ENCODE measurements at regions not wholly inside any gene's neighbourhood (a gene's known extent, or its start where the extent isn't known, plus 50 kb on each side); places are given as distances from the start of the nearest gene placed in this dataset.

GRCh38 chr1:219771080-219771479 is 157.3 kb downstream of the SLC30A10 start:
- no peak for DNase-seq

GRCh38 chr1:219763321-219763720 is 150.4 kb upstream of the ZC3H11B start:
- no peak for DNase-seq

DNA sequence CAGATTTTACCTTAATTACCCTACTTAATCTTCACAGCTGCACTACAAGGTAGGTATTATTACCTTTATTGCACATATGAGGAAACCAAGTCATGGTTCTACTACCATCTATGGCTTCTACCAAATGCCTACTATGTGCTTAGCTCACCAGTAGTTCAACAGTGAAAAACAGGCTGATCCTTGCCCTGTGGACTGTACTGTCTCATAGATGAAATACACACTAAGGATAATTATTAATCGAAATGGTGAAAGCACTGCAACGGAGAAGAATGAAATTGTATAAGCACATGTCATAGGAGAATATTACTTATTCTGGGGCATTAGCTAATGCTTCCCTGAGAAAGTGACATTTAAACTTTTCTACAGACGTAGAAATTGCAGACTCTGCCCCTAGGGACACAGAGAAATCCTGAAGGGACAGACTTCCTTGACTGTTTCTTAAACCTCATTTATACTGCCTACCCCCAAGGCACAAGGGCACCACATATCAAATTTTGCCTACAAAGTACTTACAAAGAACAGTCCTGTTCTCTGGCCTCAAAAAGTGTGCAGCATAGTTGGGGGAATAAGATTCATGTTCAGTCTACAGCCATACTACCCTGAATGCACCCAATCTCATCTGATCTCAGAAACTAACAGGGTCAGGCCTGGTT is 148.4 kb upstream of the ZC3H11B start:
- DNase-seq = no peak

GRCh38 chr1:219759095-219759494 is 146.2 kb upstream of the ZC3H11B start:
- DNase-seq = no peak

DNA sequence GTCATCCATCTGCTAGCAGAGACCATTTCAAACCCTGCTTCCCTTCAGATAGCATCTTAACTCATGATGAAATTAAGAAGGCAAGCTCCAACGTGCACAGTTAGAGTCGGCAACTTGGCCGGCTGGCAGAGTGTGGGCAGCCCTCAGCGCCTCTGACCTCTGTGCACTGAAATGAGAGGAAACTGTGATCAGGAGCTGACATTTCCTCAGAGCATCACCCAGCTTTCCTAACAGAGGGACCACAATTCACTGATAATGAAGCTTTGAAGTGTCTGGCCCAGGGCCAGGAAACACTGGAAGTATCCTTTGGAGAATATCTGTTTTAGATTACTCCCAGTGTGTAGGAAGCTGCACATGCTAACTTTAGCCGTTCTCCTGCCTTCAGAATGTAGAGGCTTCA is 145.0 kb upstream of the ZC3H11B start:
- DNase-seq = no peak

DNA sequence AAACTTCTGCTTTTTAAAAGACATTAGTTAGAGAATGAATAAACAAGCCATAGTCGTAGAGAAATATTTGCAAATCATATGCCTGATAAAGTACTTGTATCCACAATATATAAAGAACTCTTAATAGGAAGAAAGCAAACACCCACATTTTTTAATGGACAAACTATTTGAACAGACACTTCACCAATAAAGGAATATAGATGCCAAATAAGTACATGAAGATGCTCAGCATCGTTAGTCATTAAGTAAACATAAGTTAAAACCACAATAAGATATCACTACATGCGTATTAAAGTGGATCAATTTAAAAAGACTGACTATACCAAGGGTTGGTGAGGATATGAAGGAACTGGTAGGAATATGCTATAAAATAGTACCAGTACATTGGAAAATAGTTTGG is 142.3 kb upstream of the ZC3H11B start:
- DNase-seq = no peak

GRCh38 chr1:219754767-219755166 is 141.9 kb upstream of the ZC3H11B start:
- no peak for DNase-seq

DNA sequence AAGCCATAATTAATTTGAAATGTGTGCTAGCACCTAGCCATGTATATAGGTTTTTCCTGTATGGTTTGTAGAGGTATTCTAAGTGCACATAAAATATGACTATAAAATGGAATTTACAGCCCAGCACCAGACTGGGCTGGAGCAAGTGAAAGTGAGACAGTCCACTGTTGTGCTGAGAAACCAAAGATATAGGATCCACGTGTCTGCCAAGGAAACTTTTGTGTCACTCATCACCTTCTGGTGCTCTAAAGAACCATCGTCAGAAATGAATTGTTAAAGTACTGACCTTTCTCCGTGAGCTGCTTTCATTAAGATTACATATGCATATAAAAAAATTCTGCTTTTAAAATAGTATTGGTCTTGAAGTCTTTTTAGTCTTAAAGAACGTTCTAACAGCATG is 141.0 kb upstream of the ZC3H11B start:
- no peak for DNase-seq

GRCh38 chr1:219752645-219753044 is 139.7 kb upstream of the ZC3H11B start:
- no peak for DNase-seq

DNA sequence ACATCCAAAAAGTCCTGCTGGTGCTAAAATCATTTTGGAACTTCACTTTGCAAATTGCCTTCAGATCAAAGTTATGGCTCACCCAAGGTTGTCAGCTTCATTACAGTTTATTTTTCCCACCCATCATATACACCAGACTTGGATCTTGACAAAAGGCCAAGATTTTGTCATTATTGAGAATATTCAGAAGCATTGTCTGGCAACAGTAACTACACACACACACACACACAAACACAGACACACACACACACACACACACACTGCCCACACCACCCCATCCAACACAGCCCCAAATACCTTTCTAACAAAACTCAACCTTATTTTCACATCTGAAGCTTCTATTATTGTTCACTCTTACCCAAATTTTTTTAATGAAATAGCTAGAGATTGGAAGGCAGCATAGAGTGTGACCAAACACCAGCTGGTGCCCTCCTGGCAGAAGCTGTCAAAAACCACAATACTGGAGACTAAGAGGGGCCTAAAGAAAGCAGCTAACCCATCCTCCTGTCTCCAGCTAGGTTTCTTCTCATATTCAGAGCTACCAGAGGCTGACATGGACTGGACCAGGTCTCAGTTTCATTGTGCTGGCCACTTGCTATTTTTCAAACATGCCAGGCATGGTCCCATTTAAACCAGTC is 139.1 kb upstream of the ZC3H11B start:
- no peak for DNase-seq

- DNase-seq = no peak
Measured at GRCh38 chr1:219749370-219749769, 136.5 kb upstream of the ZC3H11B start.

GRCh38 chr1:219746141-219746540 is 133.2 kb upstream of the ZC3H11B start:
- DNase-seq = no peak

- DNase-seq = no peak
Measured at GRCh38 chr1:219744652-219745469, 132.0 kb upstream of the ZC3H11B start.

DNA sequence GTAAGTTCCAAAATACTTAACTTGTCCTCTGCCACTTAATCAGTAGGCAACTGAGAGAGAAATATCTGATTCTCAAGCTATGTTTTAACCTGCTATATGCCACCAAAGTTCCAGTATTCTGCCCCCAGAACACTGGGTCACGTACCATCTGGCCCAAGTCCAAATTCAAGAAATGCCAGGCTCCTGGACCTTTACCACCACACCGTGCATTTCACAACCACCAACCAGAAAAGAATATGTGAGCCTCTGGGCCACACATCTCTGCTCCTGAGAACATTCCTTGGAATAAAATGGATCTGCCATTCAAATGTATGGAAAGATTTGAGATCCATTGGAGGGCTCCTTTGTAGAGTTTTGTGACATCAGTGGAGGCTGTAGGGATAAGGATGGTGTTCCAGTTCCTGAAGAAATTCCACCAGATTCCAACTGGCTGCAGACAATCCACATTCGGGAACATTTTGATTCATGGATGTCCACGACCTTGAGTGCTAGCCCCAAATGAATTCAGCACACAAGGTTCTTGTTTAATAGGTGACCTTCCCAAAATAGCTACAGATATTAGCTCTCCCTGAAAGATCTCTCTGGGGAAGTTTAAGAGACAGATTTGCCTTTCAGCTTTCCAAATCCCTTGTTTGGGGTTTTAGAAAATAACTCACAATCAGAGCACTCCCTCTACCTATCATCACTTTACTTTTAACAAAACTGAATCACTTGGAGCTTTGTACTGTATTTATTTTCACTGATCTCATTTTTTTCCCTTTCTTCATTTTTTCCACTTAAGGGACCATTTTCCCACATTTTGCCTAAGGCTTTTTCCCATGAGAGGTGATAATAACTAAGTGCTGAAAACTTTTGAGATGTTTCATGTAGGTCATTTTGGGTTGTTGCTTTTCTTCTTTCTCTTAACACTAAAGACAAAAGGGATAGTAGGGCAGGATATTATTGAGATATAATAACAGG is 128.4 kb upstream of the ZC3H11B start:
- DNase-seq = no peak

DNA sequence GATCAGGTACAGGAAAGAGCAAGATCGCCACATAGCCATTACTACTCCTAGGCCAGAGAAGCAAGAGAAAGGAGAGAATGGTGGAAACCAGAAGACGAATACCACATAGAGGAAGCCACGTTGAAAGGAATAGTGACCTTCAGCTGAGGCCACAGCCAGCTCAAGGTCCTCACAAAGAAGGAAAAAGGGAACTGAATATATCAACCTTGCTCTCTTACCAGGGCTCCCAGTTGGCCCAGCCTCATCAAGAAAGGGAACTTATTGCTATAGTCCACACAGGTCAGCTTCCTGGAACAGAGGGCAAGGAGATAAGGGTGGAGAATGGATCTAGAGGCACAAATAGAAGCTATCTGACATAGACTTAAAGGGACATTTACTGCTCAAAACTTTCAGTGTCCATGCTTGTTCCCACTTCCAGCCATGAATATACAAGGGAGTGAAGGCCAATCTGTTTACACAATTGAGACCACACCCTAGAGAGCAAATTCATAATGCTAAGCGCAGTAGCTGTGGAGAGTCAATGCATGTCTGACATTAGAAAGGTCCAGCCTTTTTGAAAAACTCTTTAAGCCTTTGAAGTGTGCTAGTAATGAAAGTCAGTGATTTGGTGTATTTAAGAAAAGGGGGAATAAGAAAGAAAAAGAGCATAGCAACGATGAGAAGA is 120.7 kb upstream of the ZC3H11B start:
- no peak for DNase-seq

DNA sequence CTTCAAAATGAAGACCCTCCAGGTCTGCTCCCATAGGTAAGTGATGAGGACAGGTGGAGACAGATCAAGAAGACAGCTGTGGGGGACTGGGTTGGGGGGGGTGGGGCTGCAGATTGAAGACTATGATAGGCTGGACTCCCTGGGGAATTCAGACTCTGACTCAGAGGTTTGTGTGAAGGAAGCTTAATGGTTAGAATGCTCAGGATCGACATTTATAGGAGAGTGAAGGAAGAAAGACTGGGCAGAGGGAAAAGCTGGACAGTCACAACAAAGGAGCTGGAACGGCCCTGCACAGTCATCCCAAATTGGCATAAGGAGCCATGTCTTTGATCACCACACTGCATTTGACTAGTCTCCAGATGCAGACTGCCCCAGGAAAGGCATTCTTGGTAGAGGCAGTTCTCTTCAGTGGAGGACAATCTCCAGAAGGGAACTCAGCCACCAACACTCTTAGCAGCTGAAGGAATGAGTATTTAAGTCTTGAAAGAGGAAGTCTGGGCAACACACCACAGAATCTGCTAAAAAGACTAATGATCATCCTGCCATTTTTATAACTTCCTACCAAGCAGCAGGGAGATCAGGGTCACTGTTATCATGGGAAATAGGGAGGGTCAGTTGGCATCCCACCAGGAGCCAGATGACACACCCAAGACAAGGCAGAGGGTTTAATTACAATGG is 120.0 kb upstream of the ZC3H11B start:
- no peak for DNase-seq

DNA sequence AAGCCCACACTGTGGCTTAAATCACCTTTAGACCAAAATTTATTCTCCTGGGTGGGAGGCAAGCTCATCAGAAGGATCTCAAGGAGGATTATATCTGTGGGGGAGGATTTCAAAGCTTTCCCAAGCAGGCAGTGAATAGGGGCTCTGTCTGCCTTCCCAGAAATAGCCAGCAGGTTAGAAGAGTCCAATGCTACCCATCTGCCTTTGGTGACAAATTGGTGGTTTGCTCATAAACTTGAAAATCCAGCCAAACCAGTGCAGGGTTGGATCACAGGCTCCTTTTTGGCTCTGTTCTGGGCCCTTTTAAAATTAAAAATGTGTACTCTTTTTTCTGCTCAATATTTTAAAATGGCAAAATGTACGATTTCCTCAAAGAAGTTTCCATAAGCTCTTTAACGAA is 118.9 kb upstream of the ZC3H11B start:
- DNase-seq = no peak

DNA sequence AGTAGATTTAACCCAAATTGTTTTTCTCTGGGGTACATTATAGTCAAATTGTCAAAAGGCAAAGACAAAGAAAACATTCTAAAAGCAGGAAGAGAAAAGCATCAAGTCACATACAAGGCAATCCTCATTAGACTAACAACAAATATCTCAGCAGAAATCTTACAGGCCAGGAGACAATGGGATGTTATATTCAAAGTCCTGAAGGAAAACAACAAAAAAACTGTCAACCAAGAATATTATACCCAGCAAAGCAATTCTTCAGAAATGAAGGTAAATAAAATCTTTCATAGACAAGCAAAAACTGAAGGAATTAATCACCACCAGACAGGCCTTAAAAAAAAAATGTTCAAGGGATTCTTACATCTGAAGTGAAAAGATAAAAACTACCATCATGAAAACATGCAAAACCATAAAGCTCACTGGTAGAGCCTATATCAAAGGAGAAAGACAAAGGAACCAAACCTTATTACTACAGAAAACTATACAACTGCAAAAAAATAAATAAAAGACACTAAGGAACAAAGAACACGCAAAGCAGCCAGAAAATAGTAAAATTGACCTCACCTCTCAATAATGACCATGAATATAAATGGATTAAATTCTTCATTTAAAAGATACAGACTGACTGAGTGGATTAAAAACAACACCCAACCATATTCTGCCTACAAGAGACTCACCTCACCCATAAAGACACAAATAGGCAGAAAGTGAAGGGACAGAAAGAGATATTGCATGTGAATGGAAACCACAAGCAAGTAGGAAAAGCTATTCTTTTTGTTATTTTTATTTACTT is 113.8 kb upstream of the ZC3H11B start:
- no peak for DNase-seq

DNA sequence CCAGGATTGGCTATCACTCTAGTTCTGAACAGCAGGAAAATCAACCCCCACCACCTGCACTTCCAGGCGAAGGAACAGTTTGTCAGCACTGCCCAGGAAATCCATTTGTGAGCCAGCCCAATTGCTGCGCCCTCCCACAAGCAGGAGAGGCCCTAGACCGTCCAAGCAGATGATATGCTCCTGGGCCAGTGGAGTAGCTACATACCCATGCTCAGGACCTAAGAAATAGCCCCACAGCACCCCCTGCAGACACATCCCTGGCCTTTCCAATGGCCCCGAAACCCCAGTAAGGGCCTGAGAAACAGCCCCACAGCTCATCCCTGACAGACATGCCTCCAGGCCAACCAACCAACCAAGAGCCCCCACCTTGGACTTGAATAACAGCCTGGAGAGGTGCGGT is 111.5 kb upstream of the ZC3H11B start:
- no peak for DNase-seq

GRCh38 chr1:219717536-219717935 is 104.6 kb upstream of the ZC3H11B start:
- no peak for DNase-seq

DNA sequence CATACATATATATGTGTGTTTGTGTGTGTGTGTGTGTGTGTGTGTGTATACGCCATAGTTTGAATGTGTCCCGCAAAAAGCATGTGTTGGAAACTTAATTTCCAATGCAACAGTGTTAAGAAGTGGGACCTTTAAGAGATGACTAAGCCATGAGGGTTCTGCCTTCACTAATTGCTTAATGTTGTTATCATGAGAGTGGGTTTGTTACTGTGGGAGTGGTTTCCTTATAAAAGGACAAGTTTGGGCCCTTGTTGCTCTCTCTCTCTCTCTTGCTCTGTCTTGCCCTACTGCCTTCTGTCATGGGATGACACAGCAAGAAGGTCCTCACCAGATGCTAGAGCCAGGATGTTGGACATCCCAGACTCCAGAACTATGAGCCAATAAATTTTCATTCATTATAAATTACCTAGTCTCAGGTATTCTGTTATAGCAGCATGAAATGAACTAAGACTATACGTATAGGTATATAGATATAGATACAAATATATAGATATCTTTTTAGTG is 103.8 kb upstream of the ZC3H11B start:
- no peak for DNase-seq

All from CD4-positive, alpha-beta T cell treated with Interleukin-21 for 1 hour (primary cell).